Natural killer cell (primary cell): ENCODE measurements at regions not wholly inside any gene's neighbourhood (a gene's known extent, or its start where the extent isn't known, plus 50 kb on each side); places are given as distances from the start of the nearest gene placed in this dataset.

Experiments
- ATAC-seq, 3 donors: fragments of 150-1000 bp in 2 of 3; fragments of 200-7000 bp in 1 of 3; cut with Tn5 transposase; 1 replicate in 1 of 3; 2 replicates in 2 of 3; pipeline ENCODE4 v1.10.0; 2021; ENCODE audit warnings: mild to moderate bottlenecking in 2 of 3, moderate library complexity in 2 of 3
- DNase-seq, 2 donors: peaks; one replicate each; pipeline versions ENCODE4 v3.0.0 to v3.0.0-alpha.2; 2013 to 2021; ENCODE audit warnings: mixed read lengths in 1 of 2
- H3K27ac ChIP-seq: one replicate; pipeline ENCODE4 v1.5.1; 2013; ENCODE audit warnings: mild to moderate bottlenecking, low read length
- H3K27me3 ChIP-seq: one replicate; pipeline ENCODE4 v1.6.1; 2013; ENCODE audit warnings: low read length; ENCODE audit not compliant: control insufficient read depth, insufficient read depth
- H3K36me3 ChIP-seq: one replicate; pipeline ENCODE4 v1.6.1; 2013; ENCODE audit warnings: low read length; ENCODE audit not compliant: control insufficient read depth, insufficient read depth
- H3K4me1 ChIP-seq: one replicate; pipeline ENCODE4 v1.6.1; 2013; ENCODE audit warnings: low read length; ENCODE audit not compliant: control insufficient read depth, insufficient read depth
- H3K4me3 ChIP-seq: one replicate; pipeline ENCODE4 v1.5.1; 2013; ENCODE audit warnings: low read length
- H3K9me3 ChIP-seq: one replicate; pipeline ENCODE4 v1.6.1; 2013; ENCODE audit warnings: low read length; ENCODE audit not compliant: control insufficient read depth, insufficient read depth
- H3K27ac Mint-ChIP-seq, 2 donors: one replicate each; pipeline ENCODE4 v1.8.0; 2022; ENCODE audit warnings: mild to moderate bottlenecking in 2 of 2, mixed read lengths in 2 of 2, moderate library complexity in 1 of 2
- H3K27me3 Mint-ChIP-seq, 2 donors: one replicate each; pipeline ENCODE4 v1.8.0; 2022; ENCODE audit warnings: low read depth in 2 of 2, mixed read lengths in 2 of 2
- H3K36me3 Mint-ChIP-seq: one replicate; pipeline ENCODE4 v1.8.0; 2022; ENCODE audit warnings: mixed read lengths
- H3K4me1 Mint-ChIP-seq, 2 donors: one replicate each; pipeline ENCODE4 v1.8.0; 2022; ENCODE audit warnings: mixed read lengths in 2 of 2
- H3K4me3 Mint-ChIP-seq: one replicate; pipeline ENCODE4 v1.8.0; 2022; ENCODE audit warnings: mild to moderate bottlenecking, moderate library complexity, mixed read lengths
- H3K9me3 Mint-ChIP-seq, 2 donors: one replicate each; pipeline ENCODE4 v1.8.0; 2022; ENCODE audit warnings: mixed read lengths in 2 of 2
- CTCF ChIP-seq: fragments of 200-600 bp; IDR thresholded peaks from one replicate; pipeline ENCODE4 v1.8.0; 2022; ENCODE audit warnings: antibody characterized with exemption
- WGBS: methylation state at CpG from one replicate; pipeline ENCODE4 v1.1.7; 2013; ENCODE audit warnings: missing lambda C conversion rate; ENCODE audit not compliant: insufficient coverage; 5-methylcytosine and 5-hydroxymethylcytosine counted together
- intact Hi-C: fragments of 100-400 bp; cut with micrococcal nuclease; formaldehyde crosslinking; loops from one replicate; pipeline ENCODE4 v1.14.2; 2022

DNA sequence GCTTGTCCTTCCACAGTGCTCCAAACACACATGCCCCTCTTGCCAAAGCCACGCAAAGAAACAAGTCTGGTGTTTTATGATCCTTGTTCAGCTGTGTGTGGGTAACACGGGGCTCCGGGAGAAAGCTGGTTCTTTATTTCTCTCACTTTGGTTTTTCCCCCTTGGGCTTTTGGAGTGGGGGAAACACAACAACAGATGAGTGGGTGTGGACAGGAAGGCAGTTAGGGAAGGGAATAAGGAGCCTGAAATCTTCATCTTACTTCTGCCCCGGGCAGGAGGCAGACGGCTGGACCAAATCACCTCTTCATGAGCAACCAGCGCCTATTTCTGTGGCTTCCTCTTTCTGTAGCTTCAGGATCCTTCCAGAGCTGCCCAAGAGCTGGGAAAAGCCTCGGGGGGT, 218.5 kb downstream of the PHETA1 start:
- H3K4me1 ChIP-seq, result no peaks in the 10 kb centered on the region
- peaks cover 4% of the 10 kb centered on the region for H3K9me3 ChIP-seq
- H3K27me3 ChIP-seq, result no peaks in the 10 kb centered on the region
- no peaks in the 10 kb centered on the region for H3K36me3 Mint-ChIP-seq
- H3K36me3 ChIP-seq, result no peaks in the 10 kb centered on the region
- H3K27me3 Mint-ChIP-seq, result peaks cover 5 to 13% of the 10 kb centered on the region in 2 donors
- H3K27ac ChIP-seq, result no peak overlapping the region
- intact Hi-C loops, result no loop called here
- no peak overlapping the region for H3K27ac Mint-ChIP-seq
- H3K4me1 Mint-ChIP-seq, result no peaks in the 10 kb centered on the region
- no peaks in the 10 kb centered on the region for H3K9me3 Mint-ChIP-seq
- 8% methylated on average over 6 of the region's 7 CpGs for WGBS
- H3K4me3 Mint-ChIP-seq, result no peak overlapping the region
- no peak for TF ChIP-seq CTCF
- no peak for DNase-seq
- H3K4me3 ChIP-seq, result no peak overlapping the region
- no peak for ATAC-seq

- intact Hi-C loops, result no loop called here
Measured at GRCh38 chr12:111149299-111149698, 219.6 kb downstream of the PHETA1 start.

DNA sequence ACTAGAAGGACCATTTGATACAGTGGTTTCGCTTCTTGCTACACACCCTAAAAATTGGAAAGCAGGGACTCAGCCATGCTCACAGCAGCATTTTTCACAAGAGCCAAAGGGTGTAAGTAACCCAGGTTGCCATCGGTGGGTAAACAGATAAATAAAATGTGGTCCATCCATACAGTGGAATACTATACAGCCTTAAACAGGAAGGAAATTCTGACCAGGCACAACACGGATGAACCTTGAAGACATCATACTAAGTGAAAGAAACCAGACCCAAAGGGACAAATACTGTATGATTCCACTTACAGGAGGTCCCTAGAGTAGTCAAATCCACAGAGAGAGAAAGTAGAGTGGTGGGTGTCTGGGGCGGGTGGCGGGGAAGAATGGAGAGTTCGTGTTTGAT, 220.9 kb downstream of the PHETA1 start:
- TF ChIP-seq CTCF, result no peak
- Mint-ChIP-seq H3K4me1 (no peaks in the 10 kb centered on the region), H3K27me3 (peaks cover 5 to 13% of the 10 kb centered on the region in 2 donors), H3K4me3 (no peak overlapping the region), H3K9me3 (no peaks in the 10 kb centered on the region), H3K27ac (no peak overlapping the region), H3K36me3 (no peaks in the 10 kb centered on the region)
- Histone ChIP-seq H3K36me3 (no peaks in the 10 kb centered on the region), H3K27ac (no peak overlapping the region), H3K4me1 (no peaks in the 10 kb centered on the region), H3K4me3 (no peak overlapping the region), H3K27me3 (no peaks in the 10 kb centered on the region), H3K9me3 (peaks cover 4% of the 10 kb centered on the region)
- intact Hi-C loops, result no loop called here
- DNase-seq, result no peak
- 95% methylated on average over 6 of the region's 6 CpGs for WGBS
- ATAC-seq, result no peak

More at GRCh38 chr12:111149299-111149698, 219.6 kb downstream of the PHETA1 start:
- peaks cover 4% of the 10 kb centered on the region for H3K9me3 ChIP-seq
- H3K27ac ChIP-seq, result no peak overlapping the region
- no peak for TF ChIP-seq CTCF
- Mint-ChIP-seq H3K4me3 (no peak overlapping the region), H3K4me1 (no peaks in the 10 kb centered on the region), H3K27ac (no peak overlapping the region), H3K9me3 (no peaks in the 10 kb centered on the region), H3K27me3 (peaks cover 5 to 13% of the 10 kb centered on the region in 2 donors), H3K36me3 (no peaks in the 10 kb centered on the region)
- no peaks in the 10 kb centered on the region for H3K27me3 ChIP-seq
- DNase-seq, result no peak
- H3K4me1 ChIP-seq, result no peaks in the 10 kb centered on the region
- no peaks in the 10 kb centered on the region for H3K36me3 ChIP-seq
- WGBS, result 60% methylated on average over 2 of the region's 4 CpGs
- no peak for ATAC-seq
- no peak overlapping the region for H3K4me3 ChIP-seq

- H3K36me3 Mint-ChIP-seq, result no peaks in the 10 kb centered on the region
- Histone ChIP-seq H3K36me3 (no peaks in the 10 kb centered on the region), H3K4me3 (no peak overlapping the region), H3K4me1 (no peaks in the 10 kb centered on the region), H3K9me3 (peaks cover 4% of the 10 kb centered on the region), H3K27me3 (no peaks in the 10 kb centered on the region), H3K27ac (no peak overlapping the region)
- DNase-seq (no peak), ATAC-seq (no peak)
- H3K9me3 Mint-ChIP-seq, result no peaks in the 10 kb centered on the region
- WGBS, result 89% methylated on average over 11 of the region's 11 CpGs
- intact Hi-C loops, result no loop called here
- peaks cover 0 to 2% of the 10 kb centered on the region in 2 donors for H3K27me3 Mint-ChIP-seq
- H3K27ac Mint-ChIP-seq, result no peak overlapping the region
- H3K4me1 Mint-ChIP-seq, result no peaks in the 10 kb centered on the region
- TF ChIP-seq CTCF, result no peak
- no peak overlapping the region for H3K4me3 Mint-ChIP-seq
Measured at GRCh38 chr12:111143271-111143670, 222.9 kb upstream of the MYL2 start.
